22Rv1 (cell line): ENCODE measurements at regions not wholly inside any gene's neighbourhood (a gene's known extent, or its start where the extent isn't known, plus 50 kb on each side); places are given as distances from the start of the nearest gene placed in this dataset.

Source experiments
- ZFX ChIP-seq: fragments of 450-650 bp; IDR thresholded peaks from 2 replicates; pipeline ENCODE4 v1.6.1; 2017; ENCODE audit warnings: antibody characterized with exemption, borderline replicate concordance
- TF ChIP-seq, protein P1 (sequence below): fragments of 450-650 bp; IDR thresholded peaks from 2 replicates; pipeline ENCODE4 v1.5.1; 2017; ENCODE audit warnings: mild to moderate bottlenecking

- TF ChIP-seq, protein P1, sequence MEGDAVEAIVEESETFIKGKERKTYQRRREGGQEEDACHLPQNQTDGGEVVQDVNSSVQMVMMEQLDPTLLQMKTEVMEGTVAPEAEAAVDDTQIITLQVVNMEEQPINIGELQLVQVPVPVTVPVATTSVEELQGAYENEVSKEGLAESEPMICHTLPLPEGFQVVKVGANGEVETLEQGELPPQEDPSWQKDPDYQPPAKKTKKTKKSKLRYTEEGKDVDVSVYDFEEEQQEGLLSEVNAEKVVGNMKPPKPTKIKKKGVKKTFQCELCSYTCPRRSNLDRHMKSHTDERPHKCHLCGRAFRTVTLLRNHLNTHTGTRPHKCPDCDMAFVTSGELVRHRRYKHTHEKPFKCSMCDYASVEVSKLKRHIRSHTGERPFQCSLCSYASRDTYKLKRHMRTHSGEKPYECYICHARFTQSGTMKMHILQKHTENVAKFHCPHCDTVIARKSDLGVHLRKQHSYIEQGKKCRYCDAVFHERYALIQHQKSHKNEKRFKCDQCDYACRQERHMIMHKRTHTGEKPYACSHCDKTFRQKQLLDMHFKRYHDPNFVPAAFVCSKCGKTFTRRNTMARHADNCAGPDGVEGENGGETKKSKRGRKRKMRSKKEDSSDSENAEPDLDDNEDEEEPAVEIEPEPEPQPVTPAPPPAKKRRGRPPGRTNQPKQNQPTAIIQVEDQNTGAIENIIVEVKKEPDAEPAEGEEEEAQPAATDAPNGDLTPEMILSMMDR, result no peak
- no peak for TF ChIP-seq ZFX
Measured at GRCh38 chr2:120805011-120805410, 69.3 kb downstream of the GLI2 start.
